Astrocyte (in vitro differentiated cells and primary cell): ENCODE measurements at regions not wholly inside any gene's neighbourhood (a gene's known extent, or its start where the extent isn't known, plus 50 kb on each side); places are given as distances from the start of the nearest gene placed in this dataset.

Experiments used
- EZH2 ChIP-seq: IDR thresholded peaks from 2 replicates; pipeline ENCODE4 v1.6.1; 2012; ENCODE audit warnings: mild to moderate bottlenecking, low read length, inconsistent platforms; ENCODE audit not compliant: insufficient read depth
- TF ChIP-seq, protein P1 (sequence below): IDR thresholded peaks from 2 replicates; pipeline ENCODE4 v1.5.1; 2011; ENCODE audit warnings: low read depth, mild to moderate bottlenecking, inconsistent platforms, low read length, moderate library complexity; ENCODE audit not compliant: insufficient read depth

DNA sequence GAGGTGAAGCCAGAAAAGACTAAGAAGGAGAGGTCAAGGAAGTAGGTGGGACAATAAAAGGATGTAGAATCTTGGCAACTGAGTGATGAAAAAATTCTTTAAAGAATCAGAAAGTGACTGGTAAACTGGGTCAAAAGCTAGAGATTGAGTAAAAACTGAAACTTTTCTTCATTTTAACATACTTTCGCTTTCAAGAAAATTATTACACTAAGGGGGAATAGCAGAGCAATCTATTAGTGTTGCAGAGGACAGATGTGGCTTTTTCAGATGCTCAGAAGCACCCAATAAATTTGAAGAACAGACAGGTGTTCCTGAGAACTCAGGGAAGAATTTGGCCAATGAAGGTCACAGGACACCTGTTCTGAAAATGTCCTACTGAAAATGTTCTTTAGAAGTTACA is 805.4 kb upstream of the ALCAM start:
- TF ChIP-seq, protein P1, sequence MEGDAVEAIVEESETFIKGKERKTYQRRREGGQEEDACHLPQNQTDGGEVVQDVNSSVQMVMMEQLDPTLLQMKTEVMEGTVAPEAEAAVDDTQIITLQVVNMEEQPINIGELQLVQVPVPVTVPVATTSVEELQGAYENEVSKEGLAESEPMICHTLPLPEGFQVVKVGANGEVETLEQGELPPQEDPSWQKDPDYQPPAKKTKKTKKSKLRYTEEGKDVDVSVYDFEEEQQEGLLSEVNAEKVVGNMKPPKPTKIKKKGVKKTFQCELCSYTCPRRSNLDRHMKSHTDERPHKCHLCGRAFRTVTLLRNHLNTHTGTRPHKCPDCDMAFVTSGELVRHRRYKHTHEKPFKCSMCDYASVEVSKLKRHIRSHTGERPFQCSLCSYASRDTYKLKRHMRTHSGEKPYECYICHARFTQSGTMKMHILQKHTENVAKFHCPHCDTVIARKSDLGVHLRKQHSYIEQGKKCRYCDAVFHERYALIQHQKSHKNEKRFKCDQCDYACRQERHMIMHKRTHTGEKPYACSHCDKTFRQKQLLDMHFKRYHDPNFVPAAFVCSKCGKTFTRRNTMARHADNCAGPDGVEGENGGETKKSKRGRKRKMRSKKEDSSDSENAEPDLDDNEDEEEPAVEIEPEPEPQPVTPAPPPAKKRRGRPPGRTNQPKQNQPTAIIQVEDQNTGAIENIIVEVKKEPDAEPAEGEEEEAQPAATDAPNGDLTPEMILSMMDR = no peak
- TF ChIP-seq EZH2 = no peak
